ENCODE measurements at regions not wholly inside any gene's neighbourhood (a gene's known extent, or its start where the extent isn't known, plus 50 kb on each side); places are given as distances from the start of the nearest gene placed in this dataset.
"Not testable (repeated sequence)": the region's sequence is repeated elsewhere in the genome, so short reads cannot be mapped to it uniquely, and the experiment has no call there.

- TF ChIP-seq EZH2 (IDR thresholded peaks at IDR 0.05; ENCODE audit: insufficient read depth, low read length); CTCF (IDR thresholded peaks at IDR 0.05; ENCODE audit: insufficient read depth, low read depth, low read length): not testable (repeated sequence)
Observed at GRCh38 chr1:184876015-184876414, 98.3 kb downstream of the NIBAN1 start.

Measured in astrocyte (in vitro differentiated cells and primary cell).